ENCODE measurements at regions not wholly inside any gene's neighbourhood (a gene's known extent, or its start where the extent isn't known, plus 50 kb on each side); places are given as distances from the start of the nearest gene placed in this dataset.

DNA sequence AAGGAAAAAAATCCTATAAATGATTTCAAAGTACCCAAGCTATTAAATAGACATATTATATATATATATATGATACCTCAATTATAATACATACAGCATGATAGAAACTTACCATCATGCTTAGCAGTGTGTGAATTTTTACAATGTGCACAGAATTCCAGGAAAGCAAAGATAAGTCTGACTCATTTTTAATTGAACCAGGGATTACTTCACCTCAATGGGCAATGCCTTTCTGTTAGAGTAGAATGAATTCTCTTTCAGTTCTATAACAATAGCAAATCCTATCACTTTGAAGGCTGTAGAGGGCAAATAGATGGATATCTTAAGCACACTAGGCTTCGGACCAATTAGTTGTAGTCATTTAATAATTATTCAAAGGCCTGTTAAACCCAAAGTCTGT is 54.8 kb upstream of the P3H2 start:
- Histone ChIP-seq H3K27me3 (ENCODE audit: insufficient read depth, low read depth) (no peaks in the 10 kb centered on the region), H3K79me2 (ENCODE audit: low read depth) (no peaks in the 10 kb centered on the region), H3K9me2 (ENCODE audit: insufficient read depth) (no peaks in the 10 kb centered on the region), H3K9me3 (ENCODE audit: insufficient read depth, low read depth) (peaks cover 8% of the 10 kb centered on the region; the same call in 1 of the 2 replicates), H3K4me3 (no peak overlapping the region), H3K27ac (no peak overlapping the region), H3K4me2 (no peak overlapping the region), H3K4me1 (replicated peaks; ENCODE audit: insufficient read depth) (no peaks in the 10 kb centered on the region), H3K36me3 (ENCODE audit: low read depth) (no peaks in the 10 kb centered on the region), H2AFZ (no peak overlapping the region), H3F3A (ENCODE audit: insufficient read depth, low read depth) (no peaks in the 10 kb centered on the region; the same call in 1 of the 2 replicates), H4K20me1 (ENCODE audit: insufficient read depth) (no peaks in the 10 kb centered on the region)
- no peak for DNase-seq
- ChIA-PET CTCF (no interaction called here), POLR2A (ENCODE audit: unreplicated experiment) (no interaction called here)
- no TSS peak for BruUV-seq (replicated peaks)
- TF ChIP-seq EZH2 (IDR thresholded peaks at IDR 0.05; ENCODE audit: low read depth), result no peak
- TF ChIP-seq, protein P1, sequence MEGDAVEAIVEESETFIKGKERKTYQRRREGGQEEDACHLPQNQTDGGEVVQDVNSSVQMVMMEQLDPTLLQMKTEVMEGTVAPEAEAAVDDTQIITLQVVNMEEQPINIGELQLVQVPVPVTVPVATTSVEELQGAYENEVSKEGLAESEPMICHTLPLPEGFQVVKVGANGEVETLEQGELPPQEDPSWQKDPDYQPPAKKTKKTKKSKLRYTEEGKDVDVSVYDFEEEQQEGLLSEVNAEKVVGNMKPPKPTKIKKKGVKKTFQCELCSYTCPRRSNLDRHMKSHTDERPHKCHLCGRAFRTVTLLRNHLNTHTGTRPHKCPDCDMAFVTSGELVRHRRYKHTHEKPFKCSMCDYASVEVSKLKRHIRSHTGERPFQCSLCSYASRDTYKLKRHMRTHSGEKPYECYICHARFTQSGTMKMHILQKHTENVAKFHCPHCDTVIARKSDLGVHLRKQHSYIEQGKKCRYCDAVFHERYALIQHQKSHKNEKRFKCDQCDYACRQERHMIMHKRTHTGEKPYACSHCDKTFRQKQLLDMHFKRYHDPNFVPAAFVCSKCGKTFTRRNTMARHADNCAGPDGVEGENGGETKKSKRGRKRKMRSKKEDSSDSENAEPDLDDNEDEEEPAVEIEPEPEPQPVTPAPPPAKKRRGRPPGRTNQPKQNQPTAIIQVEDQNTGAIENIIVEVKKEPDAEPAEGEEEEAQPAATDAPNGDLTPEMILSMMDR (conservative IDR thresholded peaks at IDR 0.05), result no peak
- intact Hi-C loops (cut with micrococcal nuclease; ENCODE audit: unreplicated experiment), result no loop called here

- TF ChIP-seq EZH2 (IDR thresholded peaks at IDR 0.05; ENCODE audit: low read depth), result no peak
- TF ChIP-seq, protein P1 (conservative IDR thresholded peaks at IDR 0.05), result no peak
- no peaks in the 10 kb centered on the region for H3F3A ChIP-seq (ENCODE audit: insufficient read depth, low read depth)
- POLR2A ChIA-PET (ENCODE audit: unreplicated experiment), result no interaction called here
- CTCF ChIA-PET, result no interaction called here
- peaks cover 8% of the 10 kb centered on the region; the same call in 1 of the 2 replicates for H3K9me3 ChIP-seq (ENCODE audit: insufficient read depth, low read depth)
- no peak for DNase-seq
- no peaks in the 10 kb centered on the region for H4K20me1 ChIP-seq (ENCODE audit: insufficient read depth)
- no peaks in the 10 kb centered on the region for H3K27me3 ChIP-seq (ENCODE audit: insufficient read depth, low read depth)
- no peaks in the 10 kb centered on the region for H3K36me3 ChIP-seq (ENCODE audit: low read depth)
- no peaks in the 10 kb centered on the region for H3K4me1 ChIP-seq (replicated peaks; ENCODE audit: insufficient read depth)
- no peak overlapping the region for H2AFZ ChIP-seq
- no peak overlapping the region for H3K4me2 ChIP-seq
- intact Hi-C loops (cut with micrococcal nuclease; ENCODE audit: unreplicated experiment), result no loop called here
- no TSS peak for BruUV-seq (replicated peaks)
- H3K79me2 ChIP-seq (ENCODE audit: low read depth), result no peaks in the 10 kb centered on the region
- H3K4me3 ChIP-seq, result no peak overlapping the region
- H3K27ac ChIP-seq, result no peak overlapping the region
- H3K9me2 ChIP-seq (ENCODE audit: insufficient read depth), result no peaks in the 10 kb centered on the region
Observed at GRCh38 chr3:190174471-190174870, 53.8 kb upstream of the P3H2 start.

DNA sequence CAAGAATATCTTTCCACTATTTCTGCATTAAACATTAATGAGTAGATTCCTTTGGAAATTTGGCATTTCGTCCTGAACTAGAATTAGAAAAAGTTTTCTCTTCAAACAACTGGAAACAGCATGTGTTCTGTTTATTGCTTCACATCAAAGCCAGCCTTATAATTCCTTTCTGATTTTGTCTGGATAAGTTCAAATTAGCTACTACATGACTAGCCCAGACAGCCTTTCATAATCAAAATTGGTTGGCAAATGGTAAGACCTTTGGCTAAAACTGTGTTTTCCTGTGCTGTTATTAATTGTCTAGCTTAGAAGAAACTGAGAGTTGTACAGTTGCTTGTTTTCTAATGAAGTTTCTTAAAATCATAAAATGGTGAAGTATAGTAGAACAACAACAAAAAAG is 52.7 kb upstream of the P3H2 start:
- TF ChIP-seq, protein P1 (conservative IDR thresholded peaks at IDR 0.05), result no peak
- TF ChIP-seq EZH2 (IDR thresholded peaks at IDR 0.05; ENCODE audit: low read depth), result no peak
- no peaks in the 10 kb centered on the region for H3K27me3 ChIP-seq (ENCODE audit: insufficient read depth, low read depth)
- no peak for DNase-seq
- H3K4me1 ChIP-seq (replicated peaks; ENCODE audit: insufficient read depth), result no peaks in the 10 kb centered on the region
- H3K79me2 ChIP-seq (ENCODE audit: low read depth), result no peaks in the 10 kb centered on the region
- peaks cover 8% of the 10 kb centered on the region; the same call in 1 of the 2 replicates for H3K9me3 ChIP-seq (ENCODE audit: insufficient read depth, low read depth)
- no peak overlapping the region for H3K4me2 ChIP-seq
- CTCF ChIA-PET, result no interaction called here
- no peak overlapping the region; the same call in 1 of the 2 replicates for H2AFZ ChIP-seq
- H3K36me3 ChIP-seq (ENCODE audit: low read depth), result no peaks in the 10 kb centered on the region
- H4K20me1 ChIP-seq (ENCODE audit: insufficient read depth), result no peaks in the 10 kb centered on the region
- intact Hi-C loops (cut with micrococcal nuclease; ENCODE audit: unreplicated experiment), result no loop called here
- no TSS peak for BruUV-seq (replicated peaks)
- no peaks in the 10 kb centered on the region for H3F3A ChIP-seq (ENCODE audit: insufficient read depth, low read depth)
- POLR2A ChIA-PET (ENCODE audit: unreplicated experiment), result interaction anchor here (0.7 kb wide), 1 partner anchor 10 kb away, joined by 6 read pairs; no protein-coding TSS in a partner anchor
- no peaks in the 10 kb centered on the region for H3K9me2 ChIP-seq (ENCODE audit: insufficient read depth)
- H3K27ac ChIP-seq, result no peak overlapping the region
- no peak overlapping the region for H3K4me3 ChIP-seq

Measured in PC-9 (cell line).